G401 (cell line): ENCODE measurements at regions not wholly inside any gene's neighbourhood (a gene's known extent, or its start where the extent isn't known, plus 50 kb on each side); places are given as distances from the start of the nearest gene placed in this dataset.

Experiments used
- DNase-seq: peaks from one replicate; pipeline ENCODE4 v3.0.0-alpha.2; 2015; ENCODE audit warnings: low spot score
- in situ Hi-C: cut with HindIII; loops from 2 replicates; pipeline ENCODE4 v1.10.0; 2016; ENCODE audit warnings: low sequenced_read_pairs, mixed read lengths

GRCh38 chr12:42957136-42957535, 367.6 kb upstream of the PRICKLE1 start:
- in situ Hi-C loops: no loop called here
- peak; percentile 82 for DNase-seq

GRCh38 chr12:42953021-42953420, 363.5 kb upstream of the PRICKLE1 start:
- in situ Hi-C loops: no loop called here
- DNase-seq: no peak

DNA sequence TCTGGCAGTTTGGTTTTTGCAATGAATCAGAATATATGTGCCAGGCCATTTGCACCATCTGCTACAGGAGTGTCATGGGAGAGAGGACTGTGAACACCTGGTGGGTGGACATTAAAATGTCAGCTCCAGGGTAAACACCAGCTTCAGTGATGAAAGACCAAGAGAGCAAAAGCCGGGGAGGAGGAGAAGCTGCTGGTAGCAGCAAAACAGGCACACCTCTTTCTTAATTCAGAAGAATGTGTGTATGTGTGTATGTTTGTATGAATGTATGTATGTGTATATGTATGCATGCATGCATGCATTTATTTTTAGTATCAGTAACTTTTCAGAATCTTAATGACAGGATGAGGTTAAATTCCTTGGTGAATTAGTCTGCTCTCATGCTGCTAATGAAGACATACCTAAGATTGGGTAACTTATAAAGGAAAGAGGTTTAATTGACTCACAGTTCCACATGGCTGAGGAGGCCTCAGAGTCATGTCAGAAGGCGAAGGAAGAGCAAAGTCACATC, 357.4 kb upstream of the PRICKLE1 start:
- DNase-seq: no peak
- in situ Hi-C loops: no loop called here

DNA sequence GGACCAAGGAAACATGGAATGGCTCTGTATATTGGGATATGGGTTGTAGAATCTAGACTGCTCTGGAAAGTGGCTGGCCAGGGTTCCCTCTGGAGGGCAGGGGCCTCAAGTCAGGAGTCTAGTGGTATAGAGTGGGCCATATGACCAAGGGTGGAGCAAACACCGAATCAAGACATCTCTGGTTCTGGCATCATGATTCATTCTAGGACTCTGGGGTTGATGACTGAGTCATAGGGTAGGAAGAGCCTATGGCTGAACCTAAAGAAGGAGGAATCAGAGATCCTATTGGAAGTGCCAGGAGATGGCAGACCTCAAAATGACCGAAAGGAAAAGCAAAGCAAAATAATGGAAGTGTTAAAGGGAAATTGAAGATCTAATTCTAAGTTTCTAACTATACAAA, 356.4 kb upstream of the PRICKLE1 start:
- DNase-seq: no peak
- in situ Hi-C loops: no loop called here

DNA sequence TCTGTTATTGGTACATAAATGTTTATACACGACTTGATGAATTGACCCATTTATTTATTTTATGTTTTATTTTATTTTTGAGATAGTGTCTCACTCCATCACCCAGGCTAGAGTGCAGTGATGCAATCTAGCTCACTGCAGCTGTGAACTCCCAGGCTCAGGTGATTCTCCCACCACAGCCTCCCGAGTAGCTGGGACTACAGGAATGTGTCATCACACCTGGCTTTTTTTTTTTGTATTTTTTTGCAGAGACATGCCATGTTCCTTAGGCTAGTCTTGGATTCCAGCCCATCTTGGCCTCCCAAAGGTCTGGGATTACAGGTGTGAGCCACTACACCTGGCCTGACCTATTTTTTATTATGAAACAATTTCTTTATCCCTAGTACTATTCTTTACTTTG, 355.0 kb upstream of the PRICKLE1 start:
- in situ Hi-C loops: no loop called here
- DNase-seq: no peak

DNA sequence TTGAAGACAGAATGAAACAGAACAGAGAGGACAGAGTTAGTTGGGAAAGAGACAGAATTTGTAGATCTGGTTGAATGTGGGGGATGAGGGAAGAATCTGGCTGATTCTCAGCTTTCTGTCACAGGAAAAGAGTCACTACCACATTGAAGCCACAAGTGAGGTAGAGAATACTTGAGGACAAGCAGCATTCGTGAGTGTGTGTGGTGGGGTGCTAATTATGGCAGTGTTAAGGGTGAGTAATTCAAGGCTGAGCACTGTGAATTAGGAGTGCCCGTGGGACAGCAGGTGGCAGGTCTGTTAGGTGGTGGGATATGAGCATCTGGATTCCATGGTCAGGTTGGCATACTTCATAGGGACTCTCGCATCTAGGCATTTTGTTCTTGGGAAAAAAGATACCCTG, 347.4 kb upstream of the PRICKLE1 start:
- in situ Hi-C loops: no loop called here
- DNase-seq: no peak

DNA sequence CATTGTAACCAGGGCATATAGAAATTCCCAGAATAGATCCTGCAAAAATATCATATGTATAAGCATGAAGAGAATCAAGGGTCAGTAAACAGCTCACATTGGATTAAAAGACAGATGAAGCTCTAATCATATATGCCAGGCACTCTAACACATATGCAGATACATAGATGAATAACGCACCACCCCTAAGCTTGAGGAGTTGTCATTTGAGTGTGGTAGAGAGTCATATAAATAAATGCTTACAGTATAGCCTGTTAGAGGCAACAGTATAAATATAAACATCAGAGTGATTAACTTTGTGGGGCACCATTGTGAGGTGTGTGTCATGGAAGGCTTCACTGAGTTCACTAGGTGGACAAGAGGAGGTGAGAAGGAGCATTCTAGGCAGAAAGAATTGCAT, 346.7 kb upstream of the PRICKLE1 start:
- in situ Hi-C loops: no loop called here
- DNase-seq: no peak

DNA sequence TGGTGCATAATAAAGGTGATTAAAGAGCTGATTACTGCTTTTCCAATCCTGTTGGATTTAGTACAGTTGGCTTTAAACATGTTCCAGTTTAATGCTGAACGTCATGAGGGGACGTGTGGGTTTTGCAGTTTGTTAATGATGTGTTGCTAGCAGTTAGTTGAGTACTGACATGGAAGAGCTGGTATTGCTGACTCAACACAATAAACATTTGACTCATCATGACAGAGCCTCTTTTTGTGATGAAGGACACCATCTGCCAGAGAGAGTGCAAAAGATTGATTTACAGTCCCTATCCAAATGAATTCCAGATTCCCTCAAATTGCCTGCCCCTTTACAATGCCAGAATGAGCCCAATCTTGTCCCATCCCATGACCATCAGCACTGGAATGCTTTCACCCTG, 346.2 kb upstream of the PRICKLE1 start:
- in situ Hi-C loops: no loop called here

DNA sequence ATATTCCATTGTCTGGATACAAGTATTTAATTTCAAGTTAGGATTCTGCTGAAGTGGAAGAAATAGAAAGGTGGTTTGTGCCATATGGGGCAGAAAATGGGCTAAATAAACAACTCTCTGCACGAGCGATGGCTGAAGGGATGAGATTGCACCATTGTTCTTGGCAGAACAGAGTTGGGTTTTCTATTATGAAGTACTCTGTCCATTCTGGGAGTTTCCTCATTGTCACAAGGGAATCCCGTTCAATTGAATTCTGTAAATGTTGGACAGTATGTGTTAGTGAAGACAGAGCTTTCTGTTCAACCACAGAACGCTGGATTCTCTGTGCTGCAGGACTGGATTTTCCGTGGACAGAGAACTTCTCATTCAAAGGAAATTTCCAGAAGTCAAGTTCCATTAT, 345.5 kb upstream of the PRICKLE1 start:
- DNase-seq: no peak
- in situ Hi-C loops: no loop called here

More for the DNA sequence above, 346.2 kb upstream of the PRICKLE1 start:
- no peak for DNase-seq

- in situ Hi-C loops: no loop called here
- no peak for DNase-seq
Measured at GRCh38 chr12:42933461-42934081, 344.0 kb upstream of the PRICKLE1 start.

DNA sequence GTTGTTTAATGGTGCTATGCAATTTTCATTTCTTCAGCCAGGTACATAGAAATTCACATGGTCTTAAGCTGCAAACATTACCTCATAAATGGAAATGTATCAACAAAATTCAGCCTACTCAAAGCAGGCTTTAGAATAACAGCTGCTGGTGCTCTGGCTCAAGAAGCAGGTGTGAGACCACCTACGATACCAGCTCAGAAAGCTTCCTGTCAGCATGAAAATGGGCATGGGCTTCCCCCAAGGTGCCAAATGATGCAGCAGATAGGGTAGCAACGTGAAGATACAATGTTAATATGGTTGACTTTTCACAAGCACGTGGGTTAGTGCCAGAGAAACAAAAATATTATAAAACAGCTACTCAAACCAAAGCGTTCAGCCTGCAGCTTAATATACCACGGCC, 343.4 kb upstream of the PRICKLE1 start:
- no peak for DNase-seq
- in situ Hi-C loops: no loop called here

DNA sequence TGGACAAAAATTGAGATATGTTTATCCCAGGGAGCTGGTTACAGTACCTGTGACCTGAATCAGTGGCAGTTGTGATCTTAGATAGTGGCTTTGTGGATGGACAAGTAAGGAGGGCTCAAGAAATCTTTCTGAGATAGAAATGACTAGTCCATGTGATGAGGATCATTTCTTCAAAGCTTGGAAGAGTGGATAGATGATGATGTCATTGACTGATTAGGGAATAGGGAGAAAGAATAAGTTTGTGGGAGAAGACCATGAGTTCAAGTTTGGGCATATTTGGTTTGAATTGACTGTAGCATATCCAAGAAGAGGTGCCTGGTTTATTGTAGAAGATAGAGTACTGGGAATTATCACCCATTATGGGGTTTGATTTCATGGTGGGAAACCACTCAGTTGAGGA, 336.7 kb upstream of the PRICKLE1 start:
- DNase-seq: no peak

DNA sequence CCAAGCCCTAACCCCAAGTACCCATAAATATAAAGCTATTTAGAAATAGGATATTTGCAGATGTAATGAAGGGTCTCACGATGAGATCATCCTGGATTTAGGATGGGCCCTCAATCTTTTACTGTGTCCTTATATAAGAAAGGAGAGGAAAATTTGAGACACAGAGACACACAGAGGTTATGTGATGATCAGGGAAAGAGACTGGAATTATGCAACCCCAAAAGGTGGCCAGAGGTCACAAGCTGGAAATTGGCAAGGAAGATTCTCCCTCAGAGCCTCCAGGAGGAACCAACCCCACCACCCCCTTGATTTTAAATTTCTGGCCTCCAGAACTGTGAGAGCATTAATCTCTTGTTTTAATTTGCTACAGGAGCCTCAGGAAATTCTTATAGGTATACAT, 334.9 kb upstream of the PRICKLE1 start:
- in situ Hi-C loops: no loop called here
- no peak for DNase-seq

More for the DNA sequence above, 336.7 kb upstream of the PRICKLE1 start:
- in situ Hi-C loops: no loop called here

GRCh38 chr12:42923583-42923982, 334.0 kb upstream of the PRICKLE1 start:
- in situ Hi-C loops: no loop called here
- no peak for DNase-seq

DNA sequence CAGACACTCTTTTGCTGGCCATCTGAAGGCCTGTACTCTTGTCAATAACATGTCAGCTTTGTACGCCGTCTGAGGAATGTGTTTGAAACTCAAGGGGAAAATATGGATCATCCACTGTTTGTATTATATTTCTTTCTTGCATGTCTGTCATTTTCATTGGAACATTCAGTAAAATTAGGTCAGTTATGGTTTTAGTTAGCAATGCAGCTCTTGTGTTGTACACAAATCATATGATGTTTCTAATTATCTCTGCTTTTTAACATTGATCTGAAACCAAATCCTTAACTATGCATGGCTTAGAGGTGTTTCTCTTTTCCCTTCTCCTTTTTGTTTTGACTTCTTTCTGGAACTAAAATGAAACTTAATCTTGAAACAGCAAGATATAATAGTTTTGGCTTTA, 333.6 kb upstream of the PRICKLE1 start:
- DNase-seq: no peak
- in situ Hi-C loops: no loop called here

DNA sequence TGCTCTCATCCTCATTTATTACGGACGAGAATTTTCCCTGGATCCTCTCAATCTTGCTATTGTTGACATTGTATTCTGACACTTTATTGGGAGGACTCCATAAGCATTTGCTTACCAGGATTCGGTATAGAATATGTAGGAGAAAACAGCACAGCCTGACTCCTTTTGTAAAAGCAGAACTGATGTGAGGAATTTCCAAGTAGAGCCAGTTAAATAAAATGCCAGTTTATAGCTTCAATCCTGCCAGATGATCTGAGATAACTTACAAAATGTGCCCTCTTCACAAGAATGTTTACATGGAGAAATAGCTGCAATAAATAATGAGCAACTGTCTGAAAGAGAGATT, 332.9 kb upstream of the PRICKLE1 start:
- in situ Hi-C loops: no loop called here
- DNase-seq: no peak

DNA sequence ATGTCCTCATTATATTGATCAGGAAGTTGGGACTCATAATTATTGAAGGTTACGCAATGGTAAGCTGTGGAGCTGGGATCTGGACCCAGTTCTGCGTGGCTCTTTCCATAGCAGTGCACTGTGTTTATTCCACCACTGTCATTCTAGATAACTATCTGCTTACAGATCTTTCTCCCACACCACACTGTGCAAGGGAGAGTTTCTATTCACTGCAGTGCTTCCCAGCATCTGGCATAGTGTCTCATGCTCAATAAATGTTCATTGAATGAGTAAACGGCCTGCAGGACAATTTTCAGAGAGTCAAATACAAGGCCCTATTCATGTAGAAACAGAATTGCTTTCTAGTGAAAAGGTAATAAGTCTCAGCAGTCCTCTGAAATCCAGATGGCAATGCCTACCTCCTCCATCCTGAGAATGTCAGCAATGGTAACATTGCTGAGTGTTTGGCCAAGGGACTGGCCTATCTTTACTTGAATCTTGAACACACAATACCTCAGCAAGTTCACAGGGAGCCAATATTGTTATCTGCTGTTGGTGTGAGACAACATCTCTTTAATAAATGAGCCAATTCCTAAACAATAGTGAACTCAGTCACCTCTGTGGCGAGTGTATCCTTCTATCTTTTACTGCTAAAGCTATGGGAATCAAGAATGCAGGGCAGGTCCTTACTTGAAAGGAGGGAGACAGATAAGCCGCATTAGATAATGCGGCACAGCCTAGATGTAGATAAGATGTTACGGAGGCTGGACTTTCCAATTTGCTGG, 332.4 kb upstream of the PRICKLE1 start:
- in situ Hi-C loops: no loop called here
- DNase-seq: no peak

DNA sequence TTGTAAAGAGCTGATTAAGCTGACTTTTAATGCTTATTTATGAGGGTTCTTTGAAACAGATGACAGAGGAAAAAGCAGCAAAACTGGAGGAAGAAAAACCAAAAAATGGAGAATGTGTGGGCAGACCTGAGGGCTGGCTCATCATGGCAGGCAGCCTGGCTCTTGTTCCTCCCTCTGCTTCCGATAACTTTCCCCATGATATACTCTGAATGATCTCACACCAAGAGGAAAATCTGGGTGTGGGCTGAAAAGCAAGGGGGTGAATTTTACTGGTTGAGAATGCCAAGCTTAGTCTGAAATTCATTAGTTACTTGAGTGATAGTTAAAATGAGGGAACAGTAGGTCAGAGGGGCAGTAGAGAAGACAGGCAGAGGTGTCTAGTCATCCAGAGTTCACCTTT, 330.1 kb upstream of the PRICKLE1 start:
- DNase-seq: no peak
- in situ Hi-C loops: no loop called here

DNA sequence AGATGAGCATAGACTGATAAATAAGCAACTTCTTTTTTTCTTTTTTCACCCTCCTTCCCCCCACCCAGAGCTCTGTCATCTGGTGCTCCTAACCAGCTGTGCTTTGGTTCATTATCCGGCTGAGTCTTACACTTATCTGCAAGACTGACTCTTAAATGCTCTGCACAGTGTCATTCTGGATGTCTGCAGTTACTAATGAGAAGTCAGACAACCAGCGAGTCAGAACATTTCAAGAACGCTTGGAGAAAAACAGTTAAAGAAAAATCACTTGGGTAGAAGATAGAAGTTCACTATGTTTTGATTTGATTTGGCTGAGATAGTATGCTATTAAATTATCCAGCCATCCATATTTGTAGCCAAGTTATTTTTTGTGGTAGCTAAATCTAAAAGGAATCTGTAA, 328.9 kb upstream of the PRICKLE1 start:
- in situ Hi-C loops: no loop called here
- no peak for DNase-seq

DNA sequence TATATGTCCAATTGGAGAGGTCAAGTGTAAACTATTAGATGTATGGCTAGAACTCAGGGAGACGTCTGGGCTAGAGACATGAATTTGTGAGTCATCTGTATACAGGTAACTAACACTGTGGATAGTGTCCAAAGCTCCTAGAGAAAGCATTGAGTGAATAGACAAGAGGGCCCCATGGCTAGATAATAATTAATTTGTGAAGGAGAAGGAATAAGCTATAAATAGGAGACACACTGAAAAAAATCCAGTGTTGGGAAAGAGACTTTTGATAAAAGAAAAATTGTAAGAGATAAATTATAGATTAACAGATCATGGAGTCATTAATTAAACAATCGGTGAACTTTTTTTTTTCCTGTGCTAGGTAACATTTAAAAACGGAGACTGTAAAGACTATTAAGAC, 326.6 kb upstream of the PRICKLE1 start:
- in situ Hi-C loops: no loop called here
- no peak for DNase-seq

DNA sequence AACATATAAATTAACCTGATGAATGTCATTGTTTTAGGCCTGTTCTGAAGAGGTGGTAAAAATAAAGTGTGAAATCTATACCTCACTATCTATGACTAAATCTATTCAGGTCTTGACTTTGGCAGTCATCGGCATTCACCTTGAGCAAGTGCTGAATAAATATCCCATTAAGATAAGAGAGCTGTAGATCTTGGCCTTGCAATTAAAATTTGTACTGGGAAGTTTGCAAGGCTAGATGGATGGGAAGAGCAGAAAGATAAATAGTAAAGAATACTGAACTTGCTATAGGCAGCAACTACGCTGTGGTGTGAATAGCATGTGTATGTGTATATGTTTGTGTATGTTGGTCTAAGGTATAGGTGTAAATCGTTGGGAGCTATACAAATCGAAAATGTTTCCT, 325.9 kb upstream of the PRICKLE1 start:
- in situ Hi-C loops: no loop called here
- no peak for DNase-seq
